ENCODE measurements at regions not wholly inside any gene's neighbourhood (a gene's known extent, or its start where the extent isn't known, plus 50 kb on each side); places are given as distances from the start of the nearest gene placed in this dataset.

DNA sequence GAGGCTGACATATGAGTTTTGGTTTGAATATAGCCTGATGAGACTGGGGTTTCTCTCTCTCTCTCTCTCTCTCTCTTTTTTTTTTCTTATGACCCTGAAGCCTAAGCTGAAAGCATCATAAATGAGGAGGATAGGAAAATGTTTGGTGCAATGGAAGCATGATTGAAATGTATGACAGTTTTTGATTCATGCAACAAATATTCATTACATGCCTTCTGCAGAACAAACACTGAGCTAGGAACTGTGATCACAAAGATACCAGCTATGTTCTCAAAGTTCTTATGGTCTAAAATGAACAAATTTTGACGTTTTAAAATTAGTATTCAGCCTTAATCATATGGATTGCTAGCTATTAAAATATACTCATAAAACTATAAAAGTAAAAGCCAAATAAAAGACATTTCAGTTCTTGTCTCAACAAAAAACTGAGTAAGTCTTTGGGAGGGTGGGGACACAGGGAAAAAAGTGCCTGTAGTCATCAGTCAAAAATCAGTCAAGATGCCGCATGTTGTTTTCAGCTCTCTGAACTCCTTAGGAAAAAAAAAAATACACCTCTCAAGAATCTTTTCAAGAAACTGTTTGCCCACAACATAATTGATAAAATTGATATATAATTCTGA lies 57.2 kb downstream of the NKX6-1 start:
- no peak for DNase-seq

DNA sequence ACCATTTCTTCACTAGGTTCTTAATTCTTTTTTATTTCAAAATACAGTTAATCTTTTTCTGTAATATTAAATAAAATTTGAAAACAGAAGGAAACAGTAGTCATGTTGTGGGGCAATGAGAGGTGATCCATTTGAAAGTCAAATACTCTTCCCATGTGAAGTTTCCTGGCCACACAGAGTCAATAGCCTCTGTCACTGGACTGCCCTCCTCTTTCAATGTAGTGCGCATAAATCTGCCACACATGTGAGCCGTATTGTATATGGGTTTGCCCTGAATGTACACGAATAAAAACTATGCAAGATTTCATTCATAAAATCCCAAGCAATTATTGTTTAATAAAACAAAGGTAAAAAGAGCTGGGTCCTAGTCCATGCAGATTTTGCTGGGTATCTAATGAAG lies 59.1 kb downstream of the NKX6-1 start:
- DNase-seq: no peak

DNA sequence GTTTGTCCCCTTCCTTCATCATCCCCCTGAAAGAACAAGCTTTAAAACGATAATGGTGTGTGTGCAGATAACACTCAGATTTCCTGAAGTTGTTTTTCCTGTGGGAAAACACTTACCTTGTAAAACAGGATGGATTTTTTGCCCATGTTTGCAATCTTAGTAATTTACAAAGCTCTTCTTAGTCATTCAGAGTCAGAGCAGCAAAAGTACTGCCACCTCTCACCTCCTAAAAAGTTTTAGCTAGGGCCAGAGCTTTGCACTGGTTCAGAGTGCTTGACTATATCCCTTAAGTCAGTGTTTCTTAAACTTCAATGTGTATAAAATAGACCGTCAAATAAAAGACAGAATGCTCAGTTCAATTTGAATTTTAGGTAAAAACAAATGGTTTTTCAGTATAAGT lies 62.3 kb downstream of the NKX6-1 start:
- DNase-seq: no peak

DNA sequence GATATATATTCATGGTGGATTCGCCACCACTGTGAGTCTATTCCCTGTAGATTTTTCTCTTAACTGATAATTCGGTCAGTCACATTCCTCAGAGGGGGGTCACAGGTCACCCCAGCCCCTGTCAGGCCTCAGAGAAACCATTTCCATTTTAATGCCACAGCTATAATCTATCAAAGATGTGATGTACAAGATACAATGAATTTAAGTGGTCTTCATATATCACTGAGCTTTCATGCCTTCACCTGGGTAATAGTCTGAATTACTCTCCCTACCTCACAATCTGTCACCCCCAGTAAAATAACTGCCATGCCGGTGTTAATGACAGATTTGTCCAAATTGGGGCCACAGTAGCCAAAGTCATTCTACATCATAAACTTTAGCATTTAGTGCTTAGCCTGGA lies 64.7 kb downstream of the NKX6-1 start:
- DNase-seq: no peak

DNA sequence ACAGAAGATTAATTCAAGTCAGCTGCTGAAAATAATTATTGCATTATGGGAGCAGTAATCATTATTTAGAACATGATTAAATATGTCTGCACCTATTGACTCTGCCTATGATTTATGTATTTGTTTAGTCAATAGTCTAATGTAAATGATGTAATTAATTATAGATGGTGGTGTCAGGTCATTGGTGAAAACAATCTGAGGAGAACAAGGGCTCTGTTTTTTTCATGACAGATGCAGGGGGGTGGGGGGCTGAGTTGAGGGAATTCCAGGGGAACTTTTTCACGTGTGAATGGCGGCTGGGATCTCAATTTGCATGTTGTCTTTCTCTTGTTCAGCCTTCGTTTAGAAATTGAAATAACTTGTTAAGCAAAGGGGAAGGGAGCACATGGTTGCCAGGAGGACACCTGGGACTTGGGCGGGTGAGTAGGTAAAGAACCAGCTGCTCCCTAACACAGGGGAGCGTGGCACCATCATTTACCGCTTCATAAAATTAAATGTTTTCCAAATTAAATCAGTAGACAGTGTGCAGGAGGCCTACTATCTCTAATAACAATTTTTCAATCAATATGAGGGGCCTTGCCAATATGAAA lies 65.4 kb downstream of the NKX6-1 start:
- no peak for DNase-seq

DNA sequence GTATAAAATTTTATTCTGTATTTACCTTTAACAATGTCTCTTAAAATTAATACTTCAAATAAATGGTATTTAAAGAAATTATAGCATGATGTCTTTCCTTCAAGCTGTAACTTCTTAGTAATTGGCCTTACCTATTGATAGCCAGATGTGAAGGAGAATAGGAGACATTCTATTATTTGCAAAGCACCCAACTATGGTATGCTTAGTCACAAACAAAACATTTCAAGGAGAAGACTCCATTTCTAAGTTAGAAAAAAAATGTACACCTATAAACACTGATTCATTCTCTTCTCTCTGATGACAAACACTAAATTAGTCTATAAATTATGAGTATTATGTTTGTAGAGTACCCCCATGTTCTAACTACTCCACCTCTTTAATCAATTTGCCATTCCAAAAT lies 66.4 kb downstream of the NKX6-1 start:
- no peak for DNase-seq

DNA sequence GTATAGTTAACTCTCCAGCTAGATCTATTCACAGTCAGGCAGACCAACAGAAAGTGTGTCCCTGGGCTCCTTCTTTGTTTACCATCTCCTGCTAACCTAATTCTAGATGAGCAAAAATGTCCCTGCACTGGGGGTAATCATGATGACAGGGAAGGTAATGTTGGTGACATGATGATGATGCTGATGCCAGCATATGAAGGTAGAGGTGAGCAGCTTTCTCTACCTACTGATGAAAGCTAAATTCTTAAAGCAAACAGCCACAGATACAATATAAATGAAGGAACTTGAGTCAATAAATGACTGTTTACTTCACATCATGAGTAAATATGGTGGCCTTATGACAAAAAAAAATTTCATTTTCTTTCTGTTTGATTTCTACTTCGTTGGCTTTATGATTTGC lies 78.5 kb downstream of the NKX6-1 start:
- DNase-seq: no peak

DNA sequence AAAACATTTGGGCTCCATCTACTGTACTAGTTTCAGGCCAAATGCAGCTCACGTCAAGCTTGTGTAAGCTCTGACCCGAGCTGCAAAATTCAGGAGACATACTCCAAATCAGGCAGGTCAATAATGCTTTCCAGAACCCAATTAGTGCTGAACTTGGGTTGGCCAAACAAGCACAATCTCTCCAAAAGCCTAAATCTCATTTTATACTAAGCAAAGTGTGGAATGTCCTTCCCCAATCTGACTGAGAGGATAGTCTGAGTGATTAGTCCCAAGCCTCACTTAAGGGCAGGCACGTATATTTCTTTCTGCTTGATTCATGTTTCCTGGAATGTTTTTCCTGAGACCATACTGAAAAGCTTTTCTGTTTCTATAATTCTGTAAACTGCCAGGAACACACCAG lies 79.9 kb downstream of the NKX6-1 start:
- no peak for DNase-seq

DNA sequence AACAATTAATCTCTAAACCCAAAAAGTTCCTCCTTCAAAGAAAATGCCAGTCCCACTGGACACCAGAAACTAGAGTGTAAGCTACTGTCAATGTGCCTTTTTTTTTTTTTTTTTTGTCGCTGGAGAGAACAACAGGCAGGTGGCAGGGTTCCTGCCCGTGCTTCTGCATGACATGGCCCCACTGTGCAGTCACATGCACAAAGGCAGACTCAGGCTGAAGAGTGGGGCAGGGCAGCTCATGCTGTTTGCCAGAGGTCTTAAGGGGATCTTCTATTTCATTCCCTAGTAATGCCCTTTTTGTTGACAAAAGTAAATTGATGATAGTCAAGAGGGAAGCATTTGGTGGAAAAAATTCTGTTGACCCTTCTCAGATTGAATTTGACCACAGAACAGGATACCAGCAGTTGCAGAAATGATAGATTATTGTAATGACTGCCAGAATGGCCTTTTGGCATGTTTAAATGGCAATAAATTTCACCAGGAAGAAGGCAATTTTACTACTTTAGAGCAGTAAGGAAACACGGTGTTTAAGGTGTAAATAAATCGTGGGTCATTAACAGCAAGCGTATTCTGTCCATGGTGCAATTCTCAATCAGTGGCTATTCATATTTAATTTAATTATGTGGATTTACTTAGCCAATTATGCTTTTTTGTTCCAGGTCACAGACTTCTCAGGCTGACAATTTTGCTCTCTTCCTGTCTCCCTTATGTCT lies 80.9 kb downstream of the NKX6-1 start:
- no peak for DNase-seq

DNA sequence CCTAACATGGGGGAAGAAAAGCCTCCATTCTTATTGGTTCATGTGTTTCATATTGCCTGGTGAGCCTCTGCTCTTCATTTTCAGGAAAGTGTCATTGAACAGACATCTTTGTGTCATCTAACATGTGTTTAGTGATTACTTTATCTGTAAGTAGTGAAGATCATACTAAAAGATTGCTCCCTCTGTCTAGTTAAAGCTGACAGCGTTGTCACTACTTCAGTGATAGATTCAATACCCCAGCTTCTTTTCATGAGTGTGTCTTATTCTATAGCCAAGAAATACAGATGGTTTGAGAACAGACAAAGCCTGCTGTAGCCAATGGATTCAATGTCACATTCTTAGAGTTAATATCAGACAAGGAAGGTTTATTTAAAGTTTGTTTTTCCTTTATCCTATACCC lies 85.1 kb downstream of the NKX6-1 start:
- no peak for DNase-seq

DNA sequence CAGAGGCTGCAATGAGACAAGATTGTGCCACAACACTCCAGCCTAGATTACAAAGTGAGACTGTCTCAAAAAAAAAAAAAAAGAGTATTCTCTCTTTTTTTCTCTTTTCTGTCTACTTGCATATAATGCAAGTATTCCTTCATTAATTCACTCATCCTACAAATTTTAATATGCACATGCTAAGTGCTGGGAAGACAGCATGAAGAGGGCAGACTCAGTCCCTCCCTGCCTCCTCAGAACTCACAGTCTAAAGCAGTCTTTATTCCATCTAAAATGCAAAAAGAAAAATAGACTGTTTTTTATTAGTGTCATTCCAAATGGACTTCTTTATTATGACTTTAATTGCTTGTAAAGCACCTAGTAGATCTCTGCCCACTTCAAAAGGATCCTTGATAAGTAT lies 85.6 kb downstream of the NKX6-1 start:
- no peak for DNase-seq

DNA sequence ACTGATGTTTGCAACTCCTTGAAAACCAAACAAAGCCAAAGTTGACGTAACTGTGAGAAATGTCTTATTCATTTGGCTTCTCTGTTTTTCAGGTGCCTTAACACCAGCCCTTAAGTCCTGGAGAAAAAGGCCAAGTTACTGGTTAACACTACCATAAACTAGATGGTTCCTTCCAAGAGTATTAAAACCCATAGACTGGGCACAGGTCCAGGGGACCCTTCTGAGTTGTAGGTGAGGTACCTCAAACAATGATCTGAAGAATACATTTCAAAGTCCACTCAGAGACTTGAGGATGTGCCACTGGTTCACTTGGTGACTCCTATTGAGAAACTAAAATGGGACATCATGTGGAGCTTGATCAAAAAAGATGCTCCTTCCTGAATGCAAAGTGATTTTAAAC lies 87.0 kb downstream of the NKX6-1 start:
- no peak for DNase-seq

DNA sequence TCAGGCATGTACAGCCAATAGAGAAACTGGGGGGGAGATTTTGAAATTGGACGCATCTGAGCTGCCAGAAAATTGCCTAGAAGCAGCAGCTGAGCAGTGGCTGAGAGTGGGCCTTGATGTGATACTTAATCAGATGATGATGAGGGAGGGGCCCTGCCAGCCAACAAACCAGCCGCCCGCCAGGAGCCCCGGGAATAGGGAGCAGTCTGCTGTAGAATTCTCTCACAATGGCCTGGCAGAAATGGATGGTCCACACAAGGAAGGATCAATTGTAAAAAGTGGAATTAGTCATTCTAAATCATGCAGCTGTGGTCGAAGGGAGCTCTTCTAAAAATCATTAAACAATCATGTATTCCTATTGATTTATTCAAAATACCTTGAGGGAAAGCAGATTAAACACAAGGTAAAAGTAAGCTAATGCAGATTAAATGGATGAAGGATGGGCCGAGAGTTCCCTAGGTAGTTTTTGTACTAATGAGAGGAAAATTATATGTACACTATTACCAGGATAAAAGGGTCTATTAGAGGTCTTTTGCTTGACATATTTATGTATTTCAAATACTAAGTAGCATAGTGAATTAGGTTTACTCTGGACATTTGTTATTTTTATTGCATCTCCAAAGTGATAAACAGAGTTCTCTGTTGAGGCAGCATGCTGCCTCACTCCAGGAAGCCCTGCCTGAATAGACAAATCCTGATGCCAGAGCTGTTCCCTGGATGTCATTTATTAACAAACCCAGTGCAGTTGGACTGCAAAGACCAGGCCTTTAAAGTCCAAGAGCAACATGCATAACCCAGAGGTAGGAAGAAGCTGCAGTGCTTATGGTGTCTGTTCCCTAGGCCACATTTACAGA lies 91.3 kb downstream of the NKX6-1 start:
- DNase-seq: no peak

DNA sequence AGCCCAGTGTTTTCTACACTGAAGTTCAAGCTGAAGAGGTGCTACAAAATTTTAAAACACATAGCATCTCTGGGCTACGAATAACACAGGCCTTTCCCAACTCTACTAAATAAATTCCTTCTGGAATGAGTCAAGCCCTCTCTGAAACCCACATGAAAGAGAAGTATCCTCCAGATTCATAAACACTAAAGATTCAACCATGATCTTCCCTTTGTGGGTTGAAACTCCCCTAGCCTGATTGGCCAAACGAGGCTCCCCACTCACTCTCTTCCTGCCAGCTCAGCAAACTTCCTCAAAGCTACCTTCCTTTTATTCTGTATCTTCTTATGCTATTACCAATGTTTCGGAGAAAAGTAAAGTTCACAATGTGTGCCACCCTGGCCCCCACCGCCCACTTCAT lies 95.4 kb downstream of the NKX6-1 start:
- DNase-seq: peak; percentile 35

DNA sequence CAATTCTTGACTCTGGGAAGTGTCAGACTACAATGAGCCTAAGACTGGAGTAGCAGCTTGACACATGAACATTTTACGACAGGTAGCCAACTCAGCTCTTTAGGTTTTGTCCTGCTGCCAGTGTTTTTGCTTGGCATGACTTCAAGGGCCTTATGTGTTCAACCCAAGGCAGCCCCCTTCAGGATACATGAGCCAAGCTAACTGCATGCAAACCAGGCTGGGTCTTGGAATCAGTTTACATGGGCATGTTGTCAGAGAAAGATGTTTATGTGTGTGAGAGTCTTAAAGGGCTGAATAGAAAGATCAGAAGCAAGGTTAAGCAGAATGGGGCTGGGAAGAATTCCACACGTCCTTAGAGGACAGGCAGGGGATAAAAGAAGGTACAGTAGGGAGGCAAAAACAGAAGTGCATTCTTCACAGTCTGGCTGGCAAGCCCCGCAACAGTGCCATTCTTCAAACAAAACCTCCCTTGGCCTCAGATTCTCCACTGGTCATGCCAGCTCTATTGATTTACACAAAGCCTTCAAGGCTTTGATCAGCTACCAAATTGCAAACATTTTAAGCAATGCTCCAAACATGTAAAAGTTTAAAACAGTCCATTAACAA lies 97.3 kb downstream of the NKX6-1 start:
- no peak for DNase-seq

DNA sequence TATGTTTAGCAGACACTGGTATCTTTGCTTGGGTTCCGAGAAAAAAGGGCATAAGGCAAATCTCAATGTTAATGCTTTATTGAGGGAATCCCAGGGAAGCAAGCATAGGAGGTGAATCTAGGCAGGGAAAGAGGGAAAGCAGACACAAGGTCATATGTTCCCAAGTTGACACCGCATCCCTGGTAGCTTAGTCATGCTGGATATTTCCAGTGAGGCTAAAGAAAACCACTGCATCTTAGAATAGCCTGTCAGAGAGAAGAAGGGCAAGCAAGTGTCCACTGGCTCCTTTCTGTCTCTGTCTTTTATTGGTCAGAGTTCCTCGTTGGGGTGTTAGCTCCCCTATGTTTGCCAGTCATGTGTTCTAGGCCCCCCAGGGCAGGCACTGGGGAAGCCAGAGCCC lies 104.7 kb downstream of the NKX6-1 start:
- no peak for DNase-seq

DNA sequence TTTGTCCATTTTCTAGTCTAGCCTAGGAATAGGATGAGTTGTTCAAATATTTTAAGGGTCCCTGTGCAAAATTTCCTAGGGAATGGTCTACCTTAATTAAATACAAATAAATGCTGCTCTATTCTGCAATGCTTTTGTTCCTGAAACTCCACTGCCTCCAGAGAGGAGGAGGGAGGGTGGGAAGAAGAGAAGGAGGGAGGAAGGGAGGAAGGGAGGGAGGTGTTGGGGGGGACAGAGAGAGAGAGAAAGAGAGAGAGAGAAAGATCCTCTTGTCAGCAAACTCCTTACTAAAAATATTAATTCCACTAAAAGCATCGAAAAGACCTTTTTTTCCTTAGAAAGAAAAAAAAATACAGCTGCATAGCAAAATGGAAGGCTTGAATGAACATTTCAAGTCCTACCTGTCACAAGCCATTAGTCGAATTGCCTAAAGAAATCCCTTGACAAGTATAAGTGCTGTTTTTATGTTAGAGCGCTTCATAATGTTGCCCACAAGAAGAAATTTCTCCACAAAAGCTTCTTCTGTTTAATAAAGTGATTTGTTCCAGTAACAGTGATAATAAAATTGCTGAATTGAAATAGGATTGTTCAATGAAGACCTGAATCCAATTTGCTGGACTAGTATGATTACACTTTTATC lies 106.0 kb downstream of the NKX6-1 start:
- DNase-seq: no peak

DNA sequence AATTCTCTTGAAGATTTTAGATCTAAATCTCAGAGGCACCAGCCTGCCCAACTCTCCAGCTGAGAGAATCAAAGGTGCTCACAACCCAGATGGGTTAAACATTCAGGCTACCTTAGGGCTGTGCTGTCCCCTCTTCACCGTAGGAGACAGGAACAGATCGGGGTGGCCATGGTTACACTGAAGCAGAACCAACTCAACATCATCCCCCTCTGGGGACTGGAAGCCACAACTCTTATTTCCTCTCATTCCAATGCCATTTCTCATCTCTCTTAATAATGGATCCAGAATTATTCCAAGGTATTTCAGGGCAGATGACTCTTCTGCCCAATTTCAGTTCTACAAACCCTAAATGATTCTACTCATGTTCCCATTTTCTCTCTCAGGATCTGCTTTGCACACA lies 109.7 kb downstream of the NKX6-1 start:
- DNase-seq: no peak

DNA sequence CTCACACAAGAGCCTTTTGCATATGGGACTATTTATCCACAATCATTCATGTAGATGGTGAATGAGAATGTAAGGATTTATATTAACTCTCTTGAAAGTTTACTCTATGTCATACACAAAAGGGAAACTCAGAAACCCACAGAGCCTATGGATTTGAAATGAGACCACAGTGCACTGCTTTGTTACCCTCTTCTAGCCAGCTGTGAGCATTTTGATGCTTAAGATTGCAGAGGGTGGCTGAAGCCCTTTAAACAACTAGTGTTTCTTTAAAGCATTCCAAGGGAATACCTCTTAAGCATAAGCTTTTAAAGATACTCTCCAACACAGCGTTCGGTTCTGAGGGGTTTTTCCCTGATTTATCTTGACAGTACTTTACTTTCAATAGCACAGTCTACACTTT lies 113.9 kb downstream of the NKX6-1 start:
- DNase-seq: no peak

DNA sequence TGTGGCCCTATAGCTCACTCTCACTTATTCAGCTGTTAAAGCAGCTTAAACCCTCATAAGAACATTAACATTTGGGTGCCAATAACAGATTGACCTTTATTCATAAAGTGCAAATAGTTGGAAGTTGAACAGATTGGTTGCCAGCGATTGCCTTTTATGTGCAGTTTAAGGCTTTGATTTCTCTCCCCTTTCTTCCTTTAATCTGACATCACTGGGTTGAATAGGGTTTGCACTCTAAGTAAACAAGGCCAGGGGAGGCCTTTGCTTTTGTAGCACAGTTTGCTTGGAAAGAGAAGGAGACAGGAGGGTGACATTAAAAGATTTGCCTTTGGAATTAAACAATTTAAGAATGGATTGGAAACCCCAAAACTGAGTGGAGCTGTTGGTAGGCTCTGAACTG lies 114.3 kb downstream of the NKX6-1 start:
- no peak for DNase-seq

DNA sequence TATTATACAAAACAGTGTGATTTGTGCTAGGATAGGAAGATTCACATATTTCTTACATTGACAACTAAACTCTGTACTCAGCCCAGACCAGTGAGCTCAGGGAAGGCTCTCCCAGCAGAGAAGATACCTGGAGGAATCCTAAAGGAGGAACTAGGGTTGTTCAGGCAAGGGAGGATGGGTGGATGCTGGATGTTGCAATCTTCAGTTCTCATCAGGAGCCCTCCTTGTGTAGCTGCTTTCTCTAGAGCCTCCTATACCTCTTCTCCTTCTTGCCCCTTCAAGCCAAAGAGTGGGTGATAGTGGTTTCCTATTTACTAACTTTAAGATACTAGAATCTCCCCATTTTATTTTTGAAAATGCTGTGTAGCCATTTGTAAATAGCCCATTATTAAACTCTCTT lies 117.3 kb downstream of the NKX6-1 start:
- peak; percentile 49 for DNase-seq

DNA sequence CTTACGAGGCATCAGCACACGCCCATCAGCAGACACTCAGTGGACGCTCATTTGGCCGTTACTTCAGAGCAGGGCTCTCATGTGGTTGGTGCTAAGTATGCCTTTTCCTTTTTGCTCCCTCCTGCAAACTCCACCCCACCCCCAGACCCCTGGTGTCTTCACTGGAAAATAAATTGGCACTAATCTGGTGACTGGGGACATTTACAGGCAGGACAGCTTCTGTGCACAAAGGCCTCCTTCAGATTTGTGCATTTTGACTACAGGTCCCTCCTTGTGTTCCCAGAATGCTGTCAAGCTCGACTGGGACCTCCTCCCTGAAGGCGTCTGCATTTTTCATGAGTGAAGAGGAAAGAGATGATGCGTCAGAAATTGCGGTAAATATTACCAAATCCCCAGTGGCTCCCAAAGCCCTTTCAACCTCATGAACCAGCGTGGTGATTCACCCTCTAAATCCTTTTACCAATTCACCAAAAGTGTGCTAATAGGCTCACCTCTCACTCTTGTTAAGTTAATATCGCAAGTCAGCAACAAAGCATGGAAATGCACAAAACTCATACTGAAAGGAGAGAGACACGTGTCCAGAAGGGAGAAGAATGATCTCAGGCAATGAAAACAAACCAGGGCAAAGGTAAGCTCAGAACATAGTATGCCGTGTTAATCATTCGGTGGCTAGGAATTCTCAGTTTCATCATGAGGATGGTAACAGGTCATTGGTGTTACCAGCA lies 119.0 kb downstream of the NKX6-1 start:
- DNase-seq: peak; percentile 37

All from MV-4-11 (cell line).